ENCODE measurements at regions not wholly inside any gene's neighbourhood (a gene's known extent, or its start where the extent isn't known, plus 50 kb on each side); places are given as distances from the start of the nearest gene placed in this dataset.
"Not testable (repeated sequence)": the region's sequence is repeated elsewhere in the genome, so short reads cannot be mapped to it uniquely, and the experiment has no call there.

DNA sequence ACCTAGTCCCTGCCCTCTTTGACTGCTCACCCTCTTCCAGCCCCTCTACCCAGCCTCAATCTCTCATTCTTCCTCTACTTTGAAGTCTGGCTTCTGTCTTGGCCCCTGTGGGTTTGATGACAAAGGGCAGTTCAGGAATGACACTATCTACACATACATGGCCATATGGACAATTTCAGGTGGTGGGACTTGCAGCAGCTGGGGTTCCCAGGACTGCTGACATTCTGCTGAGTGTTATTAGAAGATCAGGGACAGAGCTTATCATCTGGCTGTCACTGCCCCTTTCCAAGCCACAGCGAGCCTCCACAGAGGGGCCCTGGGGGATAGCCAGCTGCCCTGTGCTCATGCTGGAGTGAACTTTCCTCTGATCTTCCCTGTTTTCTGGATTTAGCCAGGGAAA lies 97.4 kb upstream of the IPO9 start:
- intact Hi-C loops (cut with DNase I) = no loop called here
- DNase-seq = no peak
- Histone ChIP-seq H3K27ac (no peak overlapping the region), H3K9me3 (replicated peaks in 1 of 3) (no peaks in the 10 kb centered on the region), H3K27me3 (no peaks in the 10 kb centered on the region), H3K4me3 (no peak overlapping the region), H3K4me1 (replicated peaks in 1 of 2) (peaks cover 0 to 6% of the 10 kb centered on the region in 2 donors), H3K36me3 (replicated peaks in 1 of 2) (no peaks in the 10 kb centered on the region)
- TF ChIP-seq, protein P1, sequence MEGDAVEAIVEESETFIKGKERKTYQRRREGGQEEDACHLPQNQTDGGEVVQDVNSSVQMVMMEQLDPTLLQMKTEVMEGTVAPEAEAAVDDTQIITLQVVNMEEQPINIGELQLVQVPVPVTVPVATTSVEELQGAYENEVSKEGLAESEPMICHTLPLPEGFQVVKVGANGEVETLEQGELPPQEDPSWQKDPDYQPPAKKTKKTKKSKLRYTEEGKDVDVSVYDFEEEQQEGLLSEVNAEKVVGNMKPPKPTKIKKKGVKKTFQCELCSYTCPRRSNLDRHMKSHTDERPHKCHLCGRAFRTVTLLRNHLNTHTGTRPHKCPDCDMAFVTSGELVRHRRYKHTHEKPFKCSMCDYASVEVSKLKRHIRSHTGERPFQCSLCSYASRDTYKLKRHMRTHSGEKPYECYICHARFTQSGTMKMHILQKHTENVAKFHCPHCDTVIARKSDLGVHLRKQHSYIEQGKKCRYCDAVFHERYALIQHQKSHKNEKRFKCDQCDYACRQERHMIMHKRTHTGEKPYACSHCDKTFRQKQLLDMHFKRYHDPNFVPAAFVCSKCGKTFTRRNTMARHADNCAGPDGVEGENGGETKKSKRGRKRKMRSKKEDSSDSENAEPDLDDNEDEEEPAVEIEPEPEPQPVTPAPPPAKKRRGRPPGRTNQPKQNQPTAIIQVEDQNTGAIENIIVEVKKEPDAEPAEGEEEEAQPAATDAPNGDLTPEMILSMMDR (IDR thresholded peaks at IDR 0.05) = no peak
- no peak for TF ChIP-seq POLR2A (IDR thresholded peaks at IDR 0.05)
- 54 to 100% (median 82%) methylated on average over 1 of the region's 1 CpG for WGBS, 4 donors

- 94 to 100% (median 96%) methylated on average over 2 of the region's 2 CpGs for WGBS, 4 donors
- Histone ChIP-seq H3K4me3 (no peak overlapping the region), H3K9me3 (replicated peaks in 1 of 3) (no peaks in the 10 kb centered on the region), H3K27ac (no peak overlapping the region), H3K27me3 (no peaks in the 10 kb centered on the region), H3K4me1 (replicated peaks in 1 of 2) (peaks cover 0 to 8% of the 10 kb centered on the region in 2 donors), H3K36me3 (replicated peaks in 1 of 2) (no peaks in the 10 kb centered on the region)
- no peak for DNase-seq
- intact Hi-C loops (cut with DNase I) = no loop called here
- no peak for TF ChIP-seq POLR2A (IDR thresholded peaks at IDR 0.05)
- TF ChIP-seq, protein P1 (IDR thresholded peaks at IDR 0.05) = no peak
Observed at GRCh38 chr1:201732351-201732750, 96.6 kb upstream of the IPO9 start.

DNA sequence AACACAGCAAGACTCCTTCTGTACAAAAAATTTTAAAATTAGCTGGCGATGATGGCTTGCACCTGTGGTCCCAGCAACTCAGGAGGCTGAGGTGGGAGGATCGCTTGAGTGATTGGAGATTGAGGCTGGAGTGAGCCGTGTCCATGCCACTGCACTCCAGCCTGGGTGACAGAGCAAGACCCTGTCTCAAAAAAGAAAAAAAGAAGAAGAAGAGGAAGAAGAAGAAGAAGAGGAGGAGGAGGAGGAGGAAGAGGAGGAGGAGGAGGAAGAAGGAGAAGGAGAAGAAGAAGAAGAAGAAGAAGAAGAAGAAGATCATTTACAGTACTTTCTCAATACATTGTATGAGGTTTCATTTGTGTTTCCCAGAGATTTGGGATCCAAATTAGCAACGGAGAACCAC lies 94.7 kb upstream of the IPO9 start:
- 74 to 91% (median 82%) methylated on average over 4 of the region's 4 CpGs for WGBS, 4 donors
- H3K36me3 ChIP-seq (replicated peaks in 1 of 2); H3K27me3 ChIP-seq; H3K27ac ChIP-seq; DNase-seq; H3K4me3 ChIP-seq; H3K9me3 ChIP-seq (replicated peaks in 1 of 3); intact Hi-C loops (cut with DNase I): not testable (repeated sequence)
- H3K4me1 ChIP-seq (replicated peaks in 1 of 2) = peaks cover 2 to 11% of the 10 kb centered on the region in 2 donors

GRCh38 chr1:201734786-201735185 lies 94.2 kb upstream of the IPO9 start:
- Histone ChIP-seq H3K36me3 (replicated peaks in 1 of 2) (no peaks in the 10 kb centered on the region), H3K27ac (no peak overlapping the region), H3K27me3 (no peaks in the 10 kb centered on the region), H3K9me3 (replicated peaks in 1 of 3) (no peaks in the 10 kb centered on the region), H3K4me1 (replicated peaks in 1 of 2) (peaks cover 5 to 14% of the 10 kb centered on the region in 2 donors), H3K4me3 (no peak overlapping the region)
- intact Hi-C loops (cut with DNase I) = no loop called here
- 53 to 82% (median 75%) methylated on average over 2 of the region's 2 CpGs for WGBS, 4 donors
- TF ChIP-seq, protein P1 (IDR thresholded peaks at IDR 0.05) = no peak
- no peak for TF ChIP-seq POLR2A (IDR thresholded peaks at IDR 0.05)
- DNase-seq = no peak

GRCh38 chr1:201736707-201737320 lies 92.1 kb upstream of the IPO9 start:
- DNase-seq = no peak
- H3K27me3 ChIP-seq = no peaks in the 10 kb centered on the region
- TF ChIP-seq, protein P1 (IDR thresholded peaks at IDR 0.05) = no peak
- TF ChIP-seq POLR2A (IDR thresholded peaks at IDR 0.05) = no peak
- intact Hi-C loops (cut with DNase I) = no loop called here
- H3K9me3 ChIP-seq (replicated peaks in 1 of 3) = no peaks in the 10 kb centered on the region
- H3K36me3 ChIP-seq (replicated peaks in 1 of 2) = no peaks in the 10 kb centered on the region
- H3K4me3 ChIP-seq = no peak overlapping the region
- WGBS, 4 donors = 71 to 82% (median 75%) methylated on average over 6 of the region's 6 CpGs
- peaks cover 5 to 22% of the 10 kb centered on the region in 2 donors for H3K4me1 ChIP-seq (replicated peaks in 1 of 2)
- H3K27ac ChIP-seq = no peak overlapping the region
